IPS-NIHi7 (cell line): ENCODE measurements at regions not wholly inside any gene's neighbourhood (a gene's known extent, or its start where the extent isn't known, plus 50 kb on each side); places are given as distances from the start of the nearest gene placed in this dataset.
A peak's percentile ranks its signal among the peaks of the same experiment; 100 is the strongest.

ENCODE experiments used
- DNase-seq: peaks from one replicate; pipeline ENCODE4 v3.0.0; 2012; ENCODE audit warnings: mixed read lengths; ENCODE audit errors: extremely low spot score

- DNase-seq: peak; percentile 80
Measured at GRCh38 chr11:70790671-70791300, 392.5 kb downstream of the CTTN start.

- peak; percentile 68 for DNase-seq
Measured at GRCh38 chr11:70796648-70797227, 398.4 kb downstream of the CTTN start.

GRCh38 chr11:70798296-70798695, 400.0 kb downstream of the CTTN start:
- DNase-seq: no peak

GRCh38 chr11:70799386-70799785, 401.1 kb downstream of the CTTN start:
- no peak for DNase-seq

- DNase-seq: no peak
Measured at GRCh38 chr11:70802185-70802584, 403.9 kb downstream of the CTTN start.

GRCh38 chr11:70804139-70804837, 406.0 kb downstream of the CTTN start:
- DNase-seq: no peak

GRCh38 chr11:70805243-70805642, 406.9 kb downstream of the CTTN start:
- DNase-seq: no peak

- DNase-seq: no peak
Measured at GRCh38 chr11:70805971-70806370, 407.6 kb downstream of the CTTN start.

GRCh38 chr11:70806461-70807194, 408.3 kb downstream of the CTTN start:
- DNase-seq: no peak

GRCh38 chr11:70807195-70807543, 408.8 kb downstream of the CTTN start:
- no peak for DNase-seq

- no peak for DNase-seq
Measured at GRCh38 chr11:70808686-70809375, 410.5 kb downstream of the CTTN start.

- no peak for DNase-seq
Measured at GRCh38 chr11:70810133-70810532, 411.8 kb downstream of the CTTN start.

- DNase-seq: no peak
Measured at GRCh38 chr11:70810681-70811080, 412.4 kb downstream of the CTTN start.

- DNase-seq: no peak
Measured at GRCh38 chr11:70811483-70811882, 413.2 kb downstream of the CTTN start.

GRCh38 chr11:70811915-70812314, 413.6 kb downstream of the CTTN start:
- DNase-seq: no peak

GRCh38 chr11:70812472-70812871, 414.1 kb downstream of the CTTN start:
- no peak for DNase-seq

GRCh38 chr11:70813651-70814050, 415.3 kb downstream of the CTTN start:
- DNase-seq: no peak

- no peak for DNase-seq
Measured at GRCh38 chr11:70815485-70815832, 417.1 kb downstream of the CTTN start.

GRCh38 chr11:70816156-70816678, 417.9 kb downstream of the CTTN start:
- DNase-seq: no peak

- no peak for DNase-seq
Measured at GRCh38 chr11:70818351-70818750, 420.0 kb downstream of the CTTN start.

- DNase-seq: no peak
Measured at GRCh38 chr11:70819022-70819421, 420.7 kb downstream of the CTTN start.

GRCh38 chr11:70820311-70820710, 422.0 kb downstream of the CTTN start:
- no peak for DNase-seq
